Kasumi-1 (cell line): ENCODE measurements at regions not wholly inside any gene's neighbourhood (a gene's known extent, or its start where the extent isn't known, plus 50 kb on each side); places are given as distances from the start of the nearest gene placed in this dataset.
A peak's percentile ranks its signal among the peaks of the same experiment; 100 is the strongest.

Experiments
- DNase-seq, 2 experiments: peaks; one replicate each; lab custom pipeline; 2025; lab: John Stamatoyannopoulos, UW

- DNase-seq = no peak
Measured at GRCh38 chr3:71887256-71887655, 102.3 kb upstream of the PROK2 start.

GRCh38 chr3:71885006-71885405 is 100.1 kb upstream of the PROK2 start:
- DNase-seq = no peak

GRCh38 chr3:71881732-71882131 is 96.8 kb upstream of the PROK2 start:
- DNase-seq = no peak

- DNase-seq = no peak
Measured at GRCh38 chr3:71881041-71881440, 96.1 kb upstream of the PROK2 start.

- no peak for DNase-seq
Measured at GRCh38 chr3:71879089-71879488, 94.1 kb upstream of the PROK2 start.

- no peak for DNase-seq
Measured at GRCh38 chr3:71876135-71877105, 91.5 kb upstream of the PROK2 start.

- peak; percentile 63 to 73 for DNase-seq
Measured at GRCh38 chr3:71875461-71875947, 90.6 kb upstream of the PROK2 start.

GRCh38 chr3:71874618-71875017 is 89.7 kb upstream of the PROK2 start:
- no peak for DNase-seq

- no peak for DNase-seq
Measured at GRCh38 chr3:71873093-71873611, 88.2 kb upstream of the PROK2 start.

- no peak for DNase-seq
Measured at GRCh38 chr3:71872256-71872655, 87.3 kb upstream of the PROK2 start.

- DNase-seq = no peak
Measured at GRCh38 chr3:71870966-71871512, 86.1 kb upstream of the PROK2 start.

GRCh38 chr3:71868876-71869275 is 83.9 kb upstream of the PROK2 start:
- DNase-seq = no peak

- no peak for DNase-seq
Measured at GRCh38 chr3:71865727-71866126, 80.8 kb upstream of the PROK2 start.

GRCh38 chr3:71863563-71864190 is 78.7 kb upstream of the PROK2 start:
- no peak for DNase-seq

GRCh38 chr3:71862371-71863140 is 77.6 kb upstream of the PROK2 start:
- DNase-seq = no peak

GRCh38 chr3:71859123-71859519 is 74.2 kb upstream of the PROK2 start:
- DNase-seq = peak; percentile 70 to 75

GRCh38 chr3:71858503-71859122 is 73.7 kb upstream of the PROK2 start:
- no peak for DNase-seq

- DNase-seq = no peak
Measured at GRCh38 chr3:71857956-71858355, 73.0 kb upstream of the PROK2 start.

GRCh38 chr3:71854706-71855105 is 69.8 kb upstream of the PROK2 start:
- no peak for DNase-seq

- no peak for DNase-seq
Measured at GRCh38 chr3:71854096-71854495, 69.1 kb upstream of the PROK2 start.

- no peak for DNase-seq
Measured at GRCh38 chr3:71851878-71852277, 66.9 kb upstream of the PROK2 start.
